ENCODE measurements at regions not wholly inside any gene's neighbourhood (a gene's known extent, or its start where the extent isn't known, plus 50 kb on each side); places are given as distances from the start of the nearest gene placed in this dataset.
A peak's percentile ranks its signal among the peaks of the same experiment; 100 is the strongest.

GRCh38 chr1:105632342-105633196 is 1423.9 kb upstream of the PRMT6 start (continued):
- TF ChIP-seq ZFP90 (CRISPR knock-in tag; IDR thresholded peaks at IDR 0.05; ENCODE audit: borderline replicate concordance) (no peak), PHF8 (CRISPR knock-in tag; IDR thresholded peaks at IDR 0.05) (peak; percentile 25; the same call in 1 of the 2 replicates), CEBPG (CRISPR knock-in tag; IDR thresholded peaks at IDR 0.05) (peak; percentile 77), CHD4 (IDR thresholded peaks at IDR 0.05; ENCODE audit: borderline replicate concordance, low read length) (no peak), ZNF790 (CRISPR knock-in tag; IDR thresholded peaks at IDR 0.05; ENCODE audit: borderline replicate concordance) (no peak), RAD51 (IDR thresholded peaks at IDR 0.05; ENCODE audit: borderline replicate concordance) (no peak), NR2F2 (IDR thresholded peaks at IDR 0.05; ENCODE audit: borderline replicate concordance, low read depth) (no peak), ZNF672 (CRISPR knock-in tag; IDR thresholded peaks at IDR 0.05) (no peak), TSC22D2 (CRISPR knock-in tag; IDR thresholded peaks at IDR 0.05; ENCODE audit: borderline replicate concordance) (peak; percentile 79; the same call in 1 of the 2 replicates), RFX1 (IDR thresholded peaks at IDR 0.05) (no peak), RARA (CRISPR knock-in tag; IDR thresholded peaks at IDR 0.05) (peak; percentile 27), BATF2 (CRISPR knock-in tag; IDR thresholded peaks at IDR 0.05) (no peak), MLXIP (CRISPR knock-in tag; IDR thresholded peaks at IDR 0.05; ENCODE audit: borderline replicate concordance) (no peak), RAD21 (CRISPR knock-in tag; IDR thresholded peaks at IDR 0.05) (no peak), DMTF1 (CRISPR knock-in tag; IDR thresholded peaks at IDR 0.05) (no peak), ZNF232 (CRISPR knock-in tag; IDR thresholded peaks at IDR 0.05; ENCODE audit: borderline replicate concordance) (0 out of 2 replicates have a peak, but pooled peaks have one; percentile 19), ZNF644 (CRISPR knock-in tag; IDR thresholded peaks at IDR 0.05; ENCODE audit: low read depth) (peak; percentile 83), ZNF562 (CRISPR knock-in tag; IDR thresholded peaks at IDR 0.05; ENCODE audit: borderline replicate concordance) (no peak), NCOA2 (CRISPR knock-in tag; IDR thresholded peaks at IDR 0.05) (peak; percentile 93), CHCHD3 (CRISPR knock-in tag; IDR thresholded peaks at IDR 0.05) (no peak), ZNF558 (CRISPR knock-in tag; IDR thresholded peaks at IDR 0.05; ENCODE audit: borderline replicate concordance) (peak; percentile 54; the same call in 1 of the 2 replicates), GABPA (IDR thresholded peaks at IDR 0.05; ENCODE audit: low read depth, low read length) (no peak), GABPA (CRISPR knock-in tag; IDR thresholded peaks at IDR 0.05; ENCODE audit: low read depth) (peak; percentile 52; the same call in 1 of the 2 replicates), DNMT3B (CRISPR knock-in tag; conservative IDR thresholded peaks at IDR 0.05) (no peak), ZNF33B (CRISPR knock-in tag; IDR thresholded peaks at IDR 0.05) (no peak), TCF12 (IDR thresholded peaks at IDR 0.05) (no peak), TCF12 (CRISPR knock-in tag; IDR thresholded peaks at IDR 0.05) (peak; percentile 58; the same call in 1 of the 2 replicates), ZMYM3 (CRISPR knock-in tag; IDR thresholded peaks at IDR 0.05) (no peak; the same call in 1 of the 2 replicates)
